Activated naive CD8-positive, alpha-beta T cell treated with anti-CD3 and anti-CD28 coated beads for 36 hours (primary cell): ENCODE measurements at regions not wholly inside any gene's neighbourhood (a gene's known extent, or its start where the extent isn't known, plus 50 kb on each side); places are given as distances from the start of the nearest gene placed in this dataset.
A peak's percentile ranks its signal among the peaks of the same experiment; 100 is the strongest.

Experiments used
- DNase-seq: peaks from one replicate; pipeline ENCODE4 v3.0.0; 2021
- H3K27ac Mint-ChIP-seq: one replicate; pipeline ENCODE4 v1.8.0; 2022; ENCODE audit warnings: mild to moderate bottlenecking, moderate library complexity, mixed read lengths
- H3K27me3 Mint-ChIP-seq: one replicate; pipeline ENCODE4 v1.8.0; 2022; ENCODE audit warnings: mild to moderate bottlenecking, mixed read lengths
- H3K36me3 Mint-ChIP-seq: one replicate; pipeline ENCODE4 v1.8.0; 2021; ENCODE audit warnings: mild to moderate bottlenecking, mixed read lengths
- H3K4me1 Mint-ChIP-seq: one replicate; pipeline ENCODE4 v1.8.0; 2021; ENCODE audit warnings: mixed read lengths
- H3K4me3 Mint-ChIP-seq: one replicate; pipeline ENCODE4 v1.8.0; 2022; ENCODE audit warnings: mild to moderate bottlenecking, moderate library complexity, mixed read lengths
- H3K9me3 Mint-ChIP-seq: one replicate; pipeline ENCODE4 v1.8.0; 2022; ENCODE audit warnings: mixed read lengths

DNA sequence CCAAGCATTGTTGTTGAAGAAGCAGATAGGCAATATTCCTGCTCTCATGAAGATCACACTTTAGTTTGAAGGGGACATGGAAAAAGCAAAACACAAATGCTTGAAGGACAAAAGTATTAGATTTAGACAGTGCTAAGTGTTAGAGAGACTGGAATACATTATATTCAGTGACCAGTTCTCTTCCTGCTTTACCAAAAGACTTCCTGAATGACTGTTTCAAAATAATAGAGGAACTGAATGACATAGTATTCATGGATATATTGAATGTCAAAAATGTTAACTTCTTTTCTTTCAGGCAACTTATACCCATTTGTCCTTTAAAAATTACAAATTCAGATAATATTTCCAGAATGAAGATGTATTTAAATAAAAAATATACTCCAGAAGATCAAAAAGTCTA, 178.0 kb upstream of the IVNS1ABP start:
- H3K4me3 Mint-ChIP-seq = no peak overlapping the region
- no peaks in the 10 kb centered on the region for H3K36me3 Mint-ChIP-seq
- H3K27ac Mint-ChIP-seq = no peak overlapping the region
- H3K27me3 Mint-ChIP-seq = peaks cover 4% of the 10 kb centered on the region
- DNase-seq = no peak
- no peaks in the 10 kb centered on the region for H3K9me3 Mint-ChIP-seq
- H3K4me1 Mint-ChIP-seq = peaks cover 4% of the 10 kb centered on the region

DNA sequence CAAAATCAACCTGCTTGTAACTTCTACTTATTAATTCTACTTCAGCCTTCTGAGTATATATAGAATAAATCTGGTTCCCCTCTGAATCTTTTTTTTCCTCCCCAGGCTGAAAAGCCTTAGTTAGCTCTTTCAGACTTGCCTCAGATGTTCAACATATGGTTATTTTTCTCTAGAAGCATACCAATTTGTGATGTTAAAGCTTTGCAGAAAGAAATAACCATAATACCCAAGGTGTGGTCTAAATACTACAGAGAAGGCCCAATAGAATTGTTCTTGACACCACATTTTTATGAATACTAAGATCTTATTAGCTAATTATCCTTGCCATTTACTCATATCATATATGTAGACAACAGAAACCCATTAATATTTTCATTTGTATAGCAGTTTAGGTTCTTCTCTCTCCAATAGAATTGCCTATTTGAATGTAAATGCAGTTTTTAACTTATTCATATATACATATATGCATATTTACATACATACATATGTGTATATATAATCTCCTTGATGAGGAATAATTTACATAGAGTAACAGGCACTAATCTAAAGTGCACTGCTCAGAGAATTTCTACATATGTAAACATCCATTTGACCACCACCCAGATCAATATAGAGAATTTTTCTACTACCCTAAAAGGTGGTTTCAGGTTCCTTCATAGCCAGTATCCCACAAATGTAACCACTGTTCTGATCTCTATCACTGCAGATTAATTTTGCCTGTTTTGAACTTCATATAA, 175.2 kb upstream of the IVNS1ABP start:
- no peak overlapping the region for H3K4me3 Mint-ChIP-seq
- peaks cover 4% of the 10 kb centered on the region for H3K27me3 Mint-ChIP-seq

DNA sequence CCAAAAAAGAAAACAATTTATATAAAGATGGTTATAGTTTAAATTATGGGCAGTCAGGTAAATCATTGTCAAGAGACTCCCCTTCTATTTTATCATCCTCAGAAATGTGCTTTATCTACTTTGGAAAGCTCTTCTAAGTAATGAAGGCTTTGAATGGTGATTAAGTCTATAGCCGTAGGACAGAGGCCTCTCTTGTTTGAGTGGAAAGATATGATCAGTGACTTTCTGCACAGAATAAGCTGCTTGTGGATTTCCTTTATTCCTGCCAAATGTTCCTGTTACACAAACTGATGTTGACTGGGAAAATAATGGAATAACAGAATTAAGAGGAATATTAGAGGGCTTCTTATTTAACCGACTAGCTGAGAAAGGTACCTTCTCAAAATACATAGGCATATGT, 174.6 kb upstream of the IVNS1ABP start:
- no peak overlapping the region for H3K27ac Mint-ChIP-seq
- no peaks in the 10 kb centered on the region for H3K4me1 Mint-ChIP-seq
- no peak overlapping the region for H3K4me3 Mint-ChIP-seq
- H3K27me3 Mint-ChIP-seq = peaks cover under 1% of the 10 kb centered on the region
- DNase-seq = no peak
- H3K36me3 Mint-ChIP-seq = no peaks in the 10 kb centered on the region
- H3K9me3 Mint-ChIP-seq = no peaks in the 10 kb centered on the region

More for the DNA sequence above, 175.2 kb upstream of the IVNS1ABP start:
- no peaks in the 10 kb centered on the region for H3K36me3 Mint-ChIP-seq
- no peak overlapping the region for H3K27ac Mint-ChIP-seq
- H3K9me3 Mint-ChIP-seq = no peaks in the 10 kb centered on the region
- H3K4me1 Mint-ChIP-seq = no peaks in the 10 kb centered on the region
- no peak for DNase-seq

DNA sequence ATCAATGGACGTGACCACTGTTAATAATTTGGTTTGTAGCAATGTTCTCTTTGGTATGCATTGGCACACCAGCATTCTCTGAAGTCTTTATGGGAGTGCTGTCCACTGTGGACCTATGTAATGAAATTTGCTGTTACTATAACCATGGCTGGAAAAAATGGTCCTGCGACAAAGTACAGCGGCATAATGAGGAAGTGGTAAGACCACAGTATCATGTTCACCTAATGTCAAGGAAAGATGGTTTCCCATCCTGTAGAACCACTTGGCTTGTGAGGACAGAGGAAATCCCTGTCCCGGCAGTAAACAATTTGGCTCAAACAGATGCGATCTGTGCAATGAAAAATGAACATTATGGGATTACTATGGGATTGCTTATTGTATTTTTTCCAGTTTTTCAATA, 173.9 kb upstream of the IVNS1ABP start:
- Mint-ChIP-seq H3K27me3 (no peaks in the 10 kb centered on the region), H3K9me3 (no peaks in the 10 kb centered on the region), H3K4me3 (no peak overlapping the region), H3K4me1 (no peaks in the 10 kb centered on the region), H3K27ac (no peak overlapping the region), H3K36me3 (no peaks in the 10 kb centered on the region)
- no peak for DNase-seq

DNA sequence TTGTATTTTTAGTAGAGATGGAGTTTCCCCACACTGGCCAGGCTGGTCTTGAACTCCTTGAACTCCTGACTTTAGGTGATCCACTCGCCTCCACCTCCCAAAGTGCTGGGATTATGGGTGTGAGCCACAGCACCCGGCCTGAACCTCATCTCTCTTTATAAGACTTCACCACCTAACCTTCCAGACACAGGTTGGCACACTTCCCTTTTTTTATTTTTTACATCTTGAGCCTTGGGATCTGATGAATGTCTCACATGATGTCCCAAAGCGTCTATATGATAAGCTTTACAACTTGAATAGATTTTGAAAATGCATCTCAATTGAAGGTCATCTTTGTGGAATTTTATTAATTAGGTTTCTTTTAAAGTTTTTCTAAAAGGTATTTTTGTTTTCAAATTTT, 172.4 kb upstream of the IVNS1ABP start:
- Mint-ChIP-seq H3K27ac (no peak overlapping the region), H3K4me1 (no peaks in the 10 kb centered on the region), H3K36me3 (no peaks in the 10 kb centered on the region), H3K27me3 (no peaks in the 10 kb centered on the region), H3K4me3 (no peak overlapping the region), H3K9me3 (no peaks in the 10 kb centered on the region)
- no peak for DNase-seq

DNA sequence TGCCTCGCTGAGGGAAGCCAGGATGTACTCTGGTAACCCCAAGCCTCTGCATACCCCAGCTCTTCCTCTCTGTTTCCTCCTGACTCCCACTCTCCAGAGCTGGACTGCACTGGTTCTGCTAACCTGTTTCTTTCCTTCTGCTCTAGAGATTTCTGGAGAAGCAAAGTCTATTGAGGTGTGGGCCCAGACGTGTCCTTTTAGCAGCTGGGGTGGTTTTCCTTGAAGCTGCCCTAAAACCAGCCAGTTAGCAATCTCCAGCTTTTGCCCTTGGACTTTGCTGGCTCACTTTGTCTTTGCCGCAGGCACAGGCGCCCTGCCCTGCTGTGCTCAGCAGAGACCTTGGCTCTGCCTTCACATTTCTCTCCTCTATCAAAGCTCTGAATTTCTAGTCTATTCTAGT, 171.8 kb upstream of the IVNS1ABP start:
- no peaks in the 10 kb centered on the region for H3K27me3 Mint-ChIP-seq
- H3K27ac Mint-ChIP-seq = no peak overlapping the region
- no peak for DNase-seq
- no peak overlapping the region for H3K4me3 Mint-ChIP-seq
- H3K9me3 Mint-ChIP-seq = no peaks in the 10 kb centered on the region
- no peaks in the 10 kb centered on the region for H3K4me1 Mint-ChIP-seq
- no peaks in the 10 kb centered on the region for H3K36me3 Mint-ChIP-seq

DNA sequence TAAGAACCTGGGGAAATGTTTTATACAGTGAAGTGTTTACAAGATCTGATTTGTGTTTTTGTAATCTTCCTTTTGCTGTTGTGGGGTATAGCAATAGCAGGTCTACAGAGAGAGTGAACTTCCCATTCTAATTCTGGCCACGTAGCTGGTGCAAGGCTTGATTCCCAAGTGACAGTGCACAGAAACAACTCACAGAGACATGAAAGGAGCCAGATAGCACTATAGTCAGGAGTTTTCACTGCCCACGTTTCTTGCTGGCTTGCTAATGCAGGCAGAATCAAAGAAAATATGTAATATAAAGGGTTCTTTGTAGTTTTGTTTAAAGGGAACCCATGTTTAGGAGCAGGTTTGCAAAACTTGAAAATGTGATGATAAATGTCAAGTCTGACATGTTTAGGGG, 170.9 kb upstream of the IVNS1ABP start:
- H3K36me3 Mint-ChIP-seq = no peaks in the 10 kb centered on the region

DNA sequence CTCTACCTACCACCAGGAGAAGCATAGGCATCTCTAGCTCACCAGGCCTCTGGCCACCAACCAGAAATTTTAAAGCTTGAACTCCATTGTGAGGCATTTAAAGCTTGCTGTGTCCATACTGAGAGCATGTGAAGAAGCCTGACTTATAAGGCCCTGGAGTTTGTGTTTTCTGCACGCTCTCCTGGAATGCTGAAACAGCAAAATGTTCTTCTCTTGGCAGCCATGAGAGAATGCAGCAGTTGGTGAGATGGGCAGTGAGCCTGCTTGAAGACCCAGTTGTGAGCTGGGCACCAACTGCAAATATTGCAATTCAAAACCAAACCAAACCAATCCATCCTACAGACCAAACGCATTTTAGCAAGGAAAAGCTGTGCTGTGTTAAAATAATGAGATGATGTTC, 170.0 kb upstream of the IVNS1ABP start:
- H3K27ac Mint-ChIP-seq = no peak overlapping the region
- no peaks in the 10 kb centered on the region for H3K4me1 Mint-ChIP-seq
- H3K4me3 Mint-ChIP-seq = no peak overlapping the region
- H3K9me3 Mint-ChIP-seq = no peaks in the 10 kb centered on the region
- H3K27me3 Mint-ChIP-seq = no peaks in the 10 kb centered on the region
- no peak for DNase-seq
- no peaks in the 10 kb centered on the region for H3K36me3 Mint-ChIP-seq

More for the DNA sequence above, 170.9 kb upstream of the IVNS1ABP start:
- no peak overlapping the region for H3K27ac Mint-ChIP-seq
- H3K4me1 Mint-ChIP-seq = no peaks in the 10 kb centered on the region
- no peak for DNase-seq
- H3K27me3 Mint-ChIP-seq = no peaks in the 10 kb centered on the region
- no peaks in the 10 kb centered on the region for H3K9me3 Mint-ChIP-seq
- H3K4me3 Mint-ChIP-seq = no peak overlapping the region

DNA sequence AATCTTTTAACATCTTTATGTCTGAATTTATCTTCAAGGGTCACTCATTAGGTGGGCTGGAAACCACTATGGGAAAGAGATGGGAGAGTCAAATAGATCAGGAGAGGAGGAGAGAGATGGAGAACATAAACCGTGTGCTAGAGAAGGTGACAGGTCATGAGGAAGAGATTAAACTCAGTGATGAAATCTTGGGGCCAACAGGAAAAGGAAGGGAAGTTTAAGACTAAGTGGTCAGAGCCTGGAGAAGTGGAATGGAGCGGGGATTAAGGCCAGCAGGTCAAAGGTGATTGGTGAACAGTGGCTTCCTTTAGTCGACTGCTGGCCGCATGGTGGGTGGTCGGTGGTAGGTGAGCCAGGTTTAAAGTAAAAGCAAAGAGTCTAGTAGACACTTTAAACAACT, 169.3 kb upstream of the IVNS1ABP start:
- Mint-ChIP-seq H3K27me3 (no peaks in the 10 kb centered on the region), H3K36me3 (no peaks in the 10 kb centered on the region), H3K4me1 (no peaks in the 10 kb centered on the region)

DNA sequence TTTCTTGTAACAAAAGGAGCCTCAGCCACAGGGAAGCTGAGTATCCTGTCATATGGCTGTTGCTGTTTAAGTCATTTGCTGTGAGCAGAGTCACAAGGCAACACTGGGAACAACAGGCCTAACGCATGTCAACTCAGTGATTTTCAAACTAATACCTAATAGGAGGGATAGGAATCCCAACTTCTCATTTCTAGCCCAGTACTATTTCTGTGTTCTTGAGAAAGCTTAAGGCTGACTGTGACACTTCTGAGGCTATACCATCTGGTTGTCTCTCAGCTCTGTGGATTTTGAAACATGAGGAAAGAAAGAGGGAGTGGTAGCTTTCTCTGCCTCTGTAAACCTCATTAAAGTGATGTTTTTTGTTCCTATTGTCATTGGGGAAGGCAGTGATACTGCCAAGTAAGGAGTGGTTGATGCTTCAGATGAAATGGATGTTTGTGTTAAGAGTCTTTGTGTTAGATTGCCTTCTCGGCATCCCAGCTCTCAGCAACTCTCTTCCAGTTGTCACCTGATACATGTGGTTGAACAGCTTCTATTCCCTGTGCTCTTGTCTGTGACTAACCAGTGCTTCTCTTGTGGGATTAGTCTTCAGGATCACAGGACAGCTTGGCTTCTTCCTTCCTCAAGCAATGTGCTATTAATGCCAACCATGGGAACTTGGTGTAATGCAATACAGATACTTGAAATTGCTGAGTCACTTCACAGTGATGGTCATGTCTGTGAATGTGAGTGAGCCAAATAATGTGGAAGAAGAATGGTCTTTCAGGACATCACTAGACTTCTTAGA, 166.8 kb upstream of the IVNS1ABP start:
- no peak for DNase-seq
- H3K36me3 Mint-ChIP-seq = no peaks in the 10 kb centered on the region
- no peaks in the 10 kb centered on the region for H3K4me1 Mint-ChIP-seq
- H3K27ac Mint-ChIP-seq = no peak overlapping the region
- H3K9me3 Mint-ChIP-seq = no peaks in the 10 kb centered on the region
- no peaks in the 10 kb centered on the region for H3K27me3 Mint-ChIP-seq
- H3K4me3 Mint-ChIP-seq = no peak overlapping the region

More for the DNA sequence above, 169.3 kb upstream of the IVNS1ABP start:
- no peak overlapping the region for H3K4me3 Mint-ChIP-seq
- H3K27ac Mint-ChIP-seq = no peak overlapping the region
- no peak for DNase-seq
- no peaks in the 10 kb centered on the region for H3K9me3 Mint-ChIP-seq

DNA sequence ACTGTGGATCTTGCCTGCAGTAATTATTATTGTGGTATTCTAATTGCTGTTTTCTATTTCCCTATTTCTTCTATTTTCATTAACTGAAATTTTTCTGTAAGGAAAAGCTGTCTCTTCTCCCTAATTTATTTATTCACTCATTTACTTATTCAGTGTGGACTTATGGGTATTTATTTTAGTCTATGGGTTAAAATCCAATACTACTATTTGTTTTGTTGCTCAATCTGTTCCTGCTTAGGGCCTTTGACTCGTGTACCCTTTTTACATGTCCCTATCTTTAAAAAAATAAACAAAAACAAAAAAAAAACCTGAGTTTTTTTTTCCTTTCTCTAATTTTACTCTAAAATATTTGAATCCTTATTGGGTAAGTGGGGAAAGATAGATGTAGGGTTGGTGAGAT, 166.2 kb upstream of the IVNS1ABP start:
- H3K9me3 Mint-ChIP-seq = no peaks in the 10 kb centered on the region
- H3K4me1 Mint-ChIP-seq = no peaks in the 10 kb centered on the region
- H3K27me3 Mint-ChIP-seq = no peaks in the 10 kb centered on the region
- H3K27ac Mint-ChIP-seq = no peak overlapping the region
- DNase-seq = no peak
- no peak overlapping the region for H3K4me3 Mint-ChIP-seq
- no peaks in the 10 kb centered on the region for H3K36me3 Mint-ChIP-seq

DNA sequence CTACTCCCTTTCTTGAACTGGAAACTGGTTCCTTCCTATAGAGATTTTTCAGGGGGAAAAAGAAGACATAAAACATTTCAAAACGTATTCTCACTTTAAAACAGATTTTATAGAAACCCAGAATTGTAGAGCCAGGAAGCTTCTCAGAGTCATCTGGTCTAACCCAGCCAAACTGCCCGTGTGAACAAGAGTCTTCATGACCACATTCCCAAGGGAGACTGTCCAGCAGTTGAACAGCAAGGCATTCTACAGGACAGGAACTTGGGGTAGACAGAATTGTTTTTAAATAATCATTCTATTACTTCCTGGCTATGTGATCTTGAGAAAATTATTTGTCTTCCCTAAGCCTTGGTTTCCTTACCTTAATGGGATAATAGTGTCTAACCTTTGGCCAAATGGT, 163.5 kb upstream of the IVNS1ABP start:
- Mint-ChIP-seq H3K27ac (no peak overlapping the region), H3K36me3 (no peaks in the 10 kb centered on the region), H3K4me3 (no peak overlapping the region), H3K4me1 (no peaks in the 10 kb centered on the region), H3K9me3 (no peaks in the 10 kb centered on the region), H3K27me3 (no peaks in the 10 kb centered on the region)
- DNase-seq = no peak

DNA sequence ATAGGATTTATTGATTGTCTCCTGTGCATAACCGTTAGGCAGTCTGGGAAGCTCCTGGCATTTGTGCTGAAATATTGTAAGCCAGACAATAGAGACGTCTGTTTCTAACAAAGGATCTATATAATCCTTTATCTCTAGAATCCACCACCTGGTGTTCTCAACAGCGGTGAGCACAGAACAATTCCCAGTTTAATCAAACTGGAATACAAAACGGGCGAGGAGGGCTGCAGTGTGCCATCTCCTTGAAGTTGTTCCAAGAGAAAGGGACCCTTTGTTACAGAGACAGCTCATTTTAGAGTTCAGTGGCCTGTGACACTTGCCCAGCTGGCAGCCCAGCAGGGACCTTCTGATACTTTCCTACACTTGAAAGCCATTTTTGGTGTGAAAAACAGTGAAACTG, 162.8 kb upstream of the IVNS1ABP start:
- H3K4me3 Mint-ChIP-seq = no peak overlapping the region

DNA sequence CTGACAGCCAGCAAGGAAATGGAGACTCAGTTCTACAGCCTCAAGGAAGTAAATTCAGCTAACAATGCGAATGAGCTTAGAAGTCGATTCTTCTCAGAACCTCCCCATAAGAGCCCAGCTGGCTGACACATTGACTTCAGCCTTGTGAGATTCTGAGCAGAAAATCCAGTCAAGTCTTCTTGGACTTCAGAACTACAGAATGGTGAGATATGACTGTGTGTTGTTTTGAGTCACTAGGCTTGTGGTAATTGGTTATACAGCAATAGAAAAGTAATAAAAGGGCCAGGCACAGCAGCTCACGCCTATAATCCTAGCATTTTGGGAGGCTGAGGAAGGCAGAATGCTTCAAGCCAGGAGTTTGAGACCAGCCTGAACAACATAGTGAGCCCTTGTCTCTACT, 161.8 kb upstream of the IVNS1ABP start:
- H3K27ac Mint-ChIP-seq = no peak overlapping the region
- no peaks in the 10 kb centered on the region for H3K36me3 Mint-ChIP-seq
- peaks cover 6% of the 10 kb centered on the region for H3K4me1 Mint-ChIP-seq
- no peak overlapping the region for H3K4me3 Mint-ChIP-seq
- H3K9me3 Mint-ChIP-seq = no peaks in the 10 kb centered on the region
- DNase-seq = no peak
- no peaks in the 10 kb centered on the region for H3K27me3 Mint-ChIP-seq

More for the DNA sequence above, 162.8 kb upstream of the IVNS1ABP start:
- Mint-ChIP-seq H3K9me3 (no peaks in the 10 kb centered on the region), H3K36me3 (no peaks in the 10 kb centered on the region), H3K27ac (no peak overlapping the region), H3K4me1 (peaks cover 2% of the 10 kb centered on the region), H3K27me3 (no peaks in the 10 kb centered on the region)
- no peak for DNase-seq

DNA sequence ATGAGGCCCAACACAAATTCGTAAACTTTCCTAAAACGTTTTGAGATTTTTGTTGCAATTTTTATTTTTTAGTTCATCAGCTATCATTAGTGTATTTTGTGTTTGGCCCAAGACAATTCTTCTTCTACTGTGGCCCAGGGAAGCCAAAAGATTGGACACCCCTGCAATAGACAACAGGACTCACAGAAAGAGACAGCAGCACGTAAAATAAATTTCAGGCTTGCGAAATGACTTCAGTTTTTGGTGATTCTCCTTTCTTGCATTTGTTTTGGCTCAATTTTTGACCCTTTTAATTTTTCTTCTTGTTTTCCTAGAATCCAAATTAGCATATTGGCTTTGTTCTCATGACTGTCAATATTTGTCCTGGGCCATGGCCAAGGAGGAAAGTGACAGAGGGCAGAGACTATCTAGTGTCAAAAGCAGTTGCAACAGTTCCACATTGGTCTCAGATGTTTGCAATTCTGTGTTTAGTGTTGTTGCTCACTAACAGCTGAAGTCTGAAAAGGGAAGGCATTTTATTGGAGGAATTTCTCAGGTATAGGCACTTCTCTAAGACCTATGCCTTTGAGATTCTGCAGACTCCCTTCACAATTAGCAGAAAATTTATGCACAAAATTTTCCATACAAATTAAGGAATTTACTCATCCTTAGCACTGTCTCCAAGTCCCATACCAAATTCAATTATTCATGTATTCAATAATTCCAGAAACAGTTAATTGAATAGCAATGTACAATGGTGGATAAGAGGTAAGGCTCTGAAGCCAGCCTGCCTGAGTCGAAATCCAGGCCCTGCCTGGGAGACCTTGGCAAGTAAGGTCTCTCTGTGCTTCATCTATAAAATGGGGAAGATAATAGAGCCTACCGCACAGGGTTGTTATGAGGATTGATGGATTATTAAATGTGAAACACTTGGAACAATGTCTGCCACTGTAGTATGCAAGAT, 160.9 kb upstream of the IVNS1ABP start:
- Mint-ChIP-seq H3K9me3 (no peaks in the 10 kb centered on the region), H3K27ac (peak overlapping the region; percentile 13), H3K4me3 (no peak overlapping the region), H3K36me3 (no peaks in the 10 kb centered on the region), H3K4me1 (peaks cover 6% of the 10 kb centered on the region), H3K27me3 (no peaks in the 10 kb centered on the region)
- DNase-seq = no peak
